Nucleus accumbens (tissue), 56 donors: ENCODE measurements at regions not wholly inside any gene's neighbourhood (a gene's known extent, or its start where the extent isn't known, plus 50 kb on each side); places are given as distances from the start of the nearest gene placed in this dataset.
"Not testable (repeated sequence)": the region's sequence is repeated elsewhere in the genome, so short reads cannot be mapped to it uniquely, and the experiment has no call there.

ENCODE experiments used
- DNase-seq, 56 donors: peaks; one replicate each; lab custom pipeline; 2025; lab: John Stamatoyannopoulos, UW

DNA sequence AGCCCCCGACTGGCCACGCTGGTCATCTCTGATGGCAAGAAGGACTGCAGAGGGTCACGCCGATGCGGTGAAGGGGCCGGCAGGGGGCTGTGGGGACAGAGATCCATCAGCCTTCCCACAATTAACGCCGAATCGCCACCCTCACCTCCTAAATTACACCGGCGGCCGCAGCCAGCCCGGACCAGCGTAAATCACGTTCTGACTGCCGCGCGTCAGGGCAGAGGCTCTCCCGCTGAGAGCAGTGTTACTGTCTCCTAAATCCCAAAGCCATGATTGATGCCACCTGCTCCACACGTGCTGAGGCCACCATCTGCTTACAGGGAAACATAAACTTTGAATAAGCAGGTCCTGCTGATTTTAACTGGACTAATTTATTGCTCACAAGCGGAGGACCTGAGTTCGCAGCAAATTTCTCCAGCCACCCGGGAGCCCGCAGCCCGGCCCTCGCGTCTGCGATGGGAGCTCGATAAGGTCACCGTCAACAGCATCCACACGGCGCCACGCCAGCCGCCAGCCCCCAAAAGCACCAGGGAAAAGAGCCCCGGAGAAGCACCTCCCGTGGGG lies 127.3 kb upstream of the NKX1-1 start:
- no peak for DNase-seq

DNA sequence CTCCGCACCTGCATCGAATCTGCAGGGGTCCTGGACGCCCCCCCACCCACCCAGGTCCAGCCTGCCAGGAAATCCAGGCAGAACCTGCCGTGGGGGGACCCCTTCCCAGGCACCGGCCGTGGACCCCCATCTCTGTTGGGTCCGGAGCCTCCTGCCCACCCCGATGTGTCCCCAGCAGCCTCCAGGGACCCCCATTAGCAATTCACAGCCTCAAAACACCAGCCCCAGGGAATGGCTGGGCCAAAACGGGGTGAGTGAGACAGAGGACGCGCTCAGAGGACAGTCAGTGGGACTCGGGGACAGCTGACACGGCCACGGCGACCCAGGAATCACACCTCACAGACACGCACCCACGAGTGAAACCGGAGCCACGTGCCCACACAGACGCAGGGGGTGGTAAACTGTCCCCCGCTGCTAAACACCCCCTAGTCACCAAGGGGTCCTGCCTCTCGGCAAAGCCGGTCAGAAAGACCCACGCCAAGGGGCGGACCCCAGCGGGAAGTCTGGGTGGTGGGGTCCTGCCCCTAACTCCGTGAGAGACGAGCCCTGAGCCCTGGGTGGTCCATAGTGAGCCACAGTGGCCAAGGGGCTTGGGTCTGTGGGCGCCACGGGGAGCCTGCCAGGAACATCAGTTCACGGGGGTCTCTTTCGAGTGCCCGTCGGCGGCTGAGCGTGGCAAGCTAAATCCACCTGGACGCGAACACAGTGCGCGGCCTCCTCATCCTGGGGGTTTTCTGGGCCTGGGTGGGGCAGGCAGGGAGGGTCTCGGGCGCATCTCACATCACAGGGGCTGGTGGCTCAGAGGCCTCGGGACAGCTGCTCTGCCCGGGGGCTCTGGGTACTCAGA lies 126.5 kb upstream of the NKX1-1 start:
- no peak for DNase-seq

GRCh38 chr4:1531683-1532548 lies 125.7 kb upstream of the NKX1-1 start:
- DNase-seq = no peak

DNA sequence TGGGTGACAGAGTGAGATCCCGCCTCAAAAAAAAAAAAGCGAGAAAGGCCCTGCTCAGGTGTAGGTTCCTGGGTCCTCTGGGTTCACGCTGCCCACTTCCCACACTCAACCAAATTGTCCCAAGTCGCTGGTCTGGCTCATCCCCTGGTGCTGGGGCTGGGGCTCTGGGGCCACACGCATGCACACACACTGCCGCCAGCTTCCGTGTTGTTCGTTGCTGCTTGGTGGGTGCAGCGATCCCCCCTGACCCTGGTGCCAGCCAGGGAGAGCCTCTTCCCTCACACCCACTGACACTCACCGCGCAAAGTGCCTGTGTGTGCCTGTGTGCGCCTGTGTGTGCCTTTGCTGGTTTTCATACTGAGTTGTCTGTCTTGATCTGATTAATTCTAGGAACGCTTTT lies 124.1 kb upstream of the NKX1-1 start:
- no peak for DNase-seq

DNA sequence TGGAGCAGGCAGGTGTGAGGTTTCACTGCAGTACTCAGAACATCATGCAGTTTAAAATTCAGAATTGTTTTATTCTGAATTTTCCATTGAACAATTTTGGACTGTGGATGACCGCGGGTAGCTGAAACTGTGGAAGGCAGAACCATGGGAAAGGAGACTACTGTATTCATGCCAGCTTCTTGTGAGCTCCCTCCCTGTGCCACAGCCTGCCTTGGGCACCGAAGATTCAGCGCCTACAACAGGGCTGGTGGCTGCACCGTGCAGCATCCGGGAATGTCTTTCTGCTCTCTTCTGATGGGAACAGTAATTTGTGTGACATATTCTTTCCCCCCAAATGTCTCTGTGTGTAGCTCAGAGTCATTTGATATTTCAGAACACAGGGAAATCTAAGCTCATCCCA lies 118.5 kb upstream of the NKX1-1 start:
- DNase-seq = no peak

- peak in 10 of 56 donors; percentile 6 to 67 (median 30) for DNase-seq
Measured at GRCh38 chr4:1523907-1524636, 117.8 kb upstream of the NKX1-1 start.

GRCh38 chr4:1523506-1523905 lies 117.3 kb upstream of the NKX1-1 start:
- DNase-seq = no peak

- no peak for DNase-seq
Measured at GRCh38 chr4:1523033-1523432, 116.8 kb upstream of the NKX1-1 start.

- DNase-seq = no peak
Measured at GRCh38 chr4:1522606-1523005, 116.4 kb upstream of the NKX1-1 start.

DNA sequence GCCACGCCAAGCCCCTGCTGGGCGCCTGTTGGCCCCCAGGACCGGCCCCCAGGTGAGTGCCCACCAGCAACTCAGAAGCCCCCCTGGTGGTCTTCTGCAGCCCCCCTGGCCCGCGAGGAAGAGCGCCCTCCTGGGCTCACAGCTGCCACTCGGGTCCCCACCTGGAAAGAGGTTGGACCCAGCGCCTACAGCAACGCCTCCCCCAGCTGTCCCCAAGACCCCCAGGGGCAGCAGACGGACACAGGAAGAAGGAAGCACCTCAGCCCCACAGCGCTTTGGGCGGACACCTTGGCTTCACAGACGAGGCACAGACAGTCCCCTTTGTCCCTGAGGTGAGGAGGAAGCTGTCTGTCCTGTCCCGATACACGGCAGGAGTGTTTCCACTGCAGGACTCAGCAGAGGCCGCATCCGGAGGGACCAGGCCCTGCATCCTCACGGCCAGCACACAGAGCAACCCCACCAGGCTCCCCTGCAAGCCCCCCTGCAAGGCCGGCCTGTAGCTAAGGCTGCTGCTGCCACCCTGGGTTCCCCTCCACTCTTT lies 115.6 kb upstream of the NKX1-1 start:
- no peak for DNase-seq

- not testable (repeated sequence) for DNase-seq
Measured at GRCh38 chr4:1520795-1521576, 114.7 kb upstream of the NKX1-1 start.

GRCh38 chr4:1519787-1520661 lies 113.8 kb upstream of the NKX1-1 start:
- no peak for DNase-seq

DNA sequence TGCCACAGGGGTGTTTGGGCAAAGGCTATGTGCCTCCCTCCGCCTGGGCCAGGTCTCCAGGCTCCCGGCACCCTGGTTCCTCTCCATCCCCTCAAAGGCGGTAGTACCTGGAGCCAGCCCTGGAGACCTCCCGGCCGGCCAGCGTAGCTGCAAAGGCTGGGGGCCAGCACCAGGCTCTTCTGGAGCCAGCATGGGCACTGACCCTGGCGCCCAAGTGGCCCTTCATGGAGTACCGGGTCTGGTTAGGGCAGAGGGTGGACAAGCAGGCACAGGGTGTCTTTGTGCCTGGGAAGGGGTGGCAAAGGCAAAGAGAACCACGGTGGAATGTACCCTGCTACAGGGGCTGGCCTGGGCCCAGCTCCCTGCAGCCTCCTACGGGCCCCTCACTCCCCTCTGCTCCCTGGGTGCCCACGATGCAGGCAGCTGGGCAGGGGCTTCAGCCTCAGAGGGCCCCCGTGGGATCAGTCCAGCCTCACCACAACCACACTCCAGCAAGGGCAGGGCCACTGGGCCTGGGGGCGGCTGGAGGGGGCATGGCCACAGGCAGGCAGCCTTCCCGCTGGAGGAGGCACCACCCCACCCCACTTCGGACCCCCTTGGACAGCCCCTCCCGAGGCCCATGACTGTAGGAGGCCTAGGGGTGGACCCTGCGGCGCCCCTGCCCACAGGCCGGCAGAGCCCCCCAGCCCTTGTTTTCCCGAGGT lies 112.9 kb upstream of the NKX1-1 start:
- DNase-seq = no peak

DNA sequence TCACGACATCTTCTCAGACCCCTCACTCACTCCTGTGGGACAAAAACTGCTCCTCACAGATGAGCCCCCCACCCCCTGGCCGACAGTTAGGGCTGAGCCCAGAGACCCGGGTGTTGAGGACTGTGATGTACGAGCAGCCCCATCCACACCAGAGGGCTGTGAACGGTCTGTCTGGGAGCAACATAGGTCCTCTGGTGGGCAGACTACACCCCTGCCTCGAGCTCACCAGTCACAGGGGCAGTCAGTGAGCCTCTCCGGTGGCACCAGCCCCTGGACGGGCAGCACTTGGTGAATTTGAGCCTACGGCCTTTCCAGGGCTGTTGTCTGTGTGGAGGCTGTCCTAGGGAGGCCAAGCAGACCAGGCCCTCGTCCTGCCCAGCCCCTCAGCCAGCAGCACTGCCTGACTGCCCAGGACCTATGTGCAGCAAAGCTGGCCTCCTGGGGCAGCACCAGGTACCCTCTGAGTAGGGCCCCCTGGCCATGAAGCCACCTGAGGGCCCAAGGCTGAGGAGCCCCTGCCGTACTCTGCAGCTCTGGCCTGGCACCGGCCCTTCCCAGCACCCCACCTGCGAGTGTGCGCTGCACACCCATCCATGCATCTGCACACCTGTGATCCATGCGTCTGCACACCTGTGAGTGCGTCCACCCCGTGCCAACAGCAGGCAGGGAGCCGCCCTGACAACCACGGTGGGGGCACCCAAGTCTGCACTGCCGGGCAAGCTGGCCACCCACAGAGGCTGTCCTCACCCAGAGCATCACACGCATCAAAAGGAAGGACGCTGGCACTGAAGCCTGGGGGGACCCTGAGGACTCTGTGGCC lies 111.6 kb upstream of the NKX1-1 start:
- DNase-seq = no peak

- DNase-seq = no peak
Measured at GRCh38 chr4:1516881-1517480, 110.7 kb upstream of the NKX1-1 start.

GRCh38 chr4:1516261-1516660 lies 110.0 kb upstream of the NKX1-1 start:
- DNase-seq = no peak

DNA sequence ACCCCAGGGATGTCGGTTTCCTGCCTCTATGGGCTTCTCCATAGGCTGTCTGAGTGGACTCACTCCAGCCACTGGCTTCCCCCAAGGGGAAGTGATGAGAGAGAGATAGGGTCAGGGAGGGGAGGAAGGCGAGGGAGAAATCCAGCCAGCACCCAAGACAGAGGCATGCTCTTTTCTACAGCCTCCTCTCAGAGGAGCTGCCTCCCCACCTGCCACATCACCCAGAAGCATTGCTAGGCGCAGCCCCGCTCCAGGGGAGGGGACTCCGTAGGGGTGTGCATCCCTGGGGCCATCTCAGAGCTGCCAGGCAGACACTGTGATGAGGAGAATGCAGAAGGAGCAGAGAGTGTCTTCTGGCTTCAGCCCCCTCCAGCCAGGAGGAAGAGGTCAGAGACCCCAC lies 109.5 kb upstream of the NKX1-1 start:
- DNase-seq = no peak
